ENCODE measurements at regions not wholly inside any gene's neighbourhood (a gene's known extent, or its start where the extent isn't known, plus 50 kb on each side); places are given as distances from the start of the nearest gene placed in this dataset.

DNA sequence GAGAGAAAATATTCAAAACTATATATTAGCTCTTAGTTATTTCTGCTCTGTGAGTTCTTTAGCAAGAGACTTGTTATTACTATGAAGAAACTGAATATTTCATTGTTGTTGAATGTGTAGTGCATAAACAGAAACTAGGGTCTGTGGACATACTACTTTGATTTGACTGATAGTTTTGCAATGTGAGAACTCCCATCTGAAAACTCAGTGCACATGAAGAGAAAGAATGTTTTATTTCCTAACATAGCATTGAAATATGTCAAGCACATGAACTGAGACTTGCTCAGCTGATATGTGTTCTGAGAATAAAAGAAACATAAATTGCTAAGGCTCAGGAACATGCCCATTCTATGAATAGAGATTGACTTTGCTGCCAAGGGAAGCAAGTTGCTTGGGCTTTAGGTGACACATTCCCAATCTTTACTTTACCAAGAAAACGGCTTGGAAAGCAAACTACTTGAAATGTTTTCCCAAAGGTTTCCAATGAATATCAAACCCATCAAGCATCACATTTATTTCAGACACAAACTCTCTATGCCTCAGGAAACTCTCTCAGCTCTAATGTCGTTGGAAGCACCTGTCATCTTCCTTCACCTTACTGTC, 290.4 kb downstream of the SLC16A7 start:
- TF ChIP-seq JUND (IDR thresholded peaks at IDR 0.05; ENCODE audit: low read depth): no peak
- in situ Hi-C loops (cut with HindIII; ENCODE audit: low pct_unique_long_range_greater_than_20kb, low sequenced_read_pairs): no loop called here
- DNase-seq (ENCODE audit: low read depth in 1 of 2, low spot score in 1 of 2): no peak

DNA sequence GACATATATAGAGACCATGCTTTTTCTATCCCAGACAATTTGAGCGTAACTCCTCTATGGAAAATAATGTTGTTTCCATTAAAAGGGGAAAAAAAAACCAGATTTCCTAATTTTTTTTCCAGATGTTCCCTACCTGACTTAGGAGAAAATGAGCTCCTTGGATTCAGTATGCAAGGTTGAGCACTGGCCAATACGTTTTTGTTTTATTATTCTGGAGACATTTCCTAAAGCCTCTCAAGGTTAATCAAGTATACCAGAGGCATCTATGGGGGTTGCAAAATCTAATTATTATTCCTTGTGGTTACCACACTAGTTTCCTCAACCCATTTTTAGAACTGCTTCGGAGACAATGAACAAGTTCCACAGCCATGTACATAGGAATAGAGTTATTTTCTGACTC, 291.3 kb downstream of the SLC16A7 start:
- in situ Hi-C loops (cut with HindIII; ENCODE audit: low pct_unique_long_range_greater_than_20kb, low sequenced_read_pairs): no loop called here
- no peak for TF ChIP-seq JUND (IDR thresholded peaks at IDR 0.05; ENCODE audit: low read depth)
- DNase-seq (ENCODE audit: low read depth in 1 of 2, low spot score in 1 of 2): no peak

DNA sequence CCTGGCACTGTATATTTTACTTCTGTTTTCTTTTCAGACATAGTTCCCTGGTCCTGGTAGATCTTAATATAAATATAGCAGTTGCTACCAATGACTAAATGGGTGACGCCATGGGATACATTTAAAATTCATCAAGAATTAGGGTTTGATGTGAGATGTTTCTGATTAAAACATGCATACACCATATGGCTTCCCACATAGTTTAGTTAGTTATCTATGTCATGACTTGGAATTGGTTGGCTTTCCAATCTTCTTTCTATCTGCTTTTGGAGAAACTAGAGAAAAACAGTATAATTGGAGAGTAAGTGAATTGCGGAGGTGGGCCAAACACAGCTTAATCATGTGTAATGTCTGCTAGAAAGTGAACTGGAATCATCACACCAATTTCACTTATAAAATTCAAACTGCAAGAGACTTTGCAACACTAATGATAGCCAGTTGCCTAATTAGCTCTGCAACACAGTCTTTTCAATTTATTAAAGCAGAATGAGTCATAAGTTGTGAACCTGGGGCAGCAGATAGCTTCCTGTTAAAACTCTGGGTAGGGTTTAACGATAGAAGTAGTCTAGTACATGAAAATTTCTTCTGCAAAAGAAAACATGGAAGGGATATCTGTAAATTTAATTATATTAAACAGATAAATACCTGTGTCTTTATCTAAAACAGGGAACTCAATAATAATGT, 295.2 kb downstream of the SLC16A7 start:
- in situ Hi-C loops (cut with HindIII; ENCODE audit: low pct_unique_long_range_greater_than_20kb, low sequenced_read_pairs): no loop called here
- TF ChIP-seq JUND (IDR thresholded peaks at IDR 0.05; ENCODE audit: low read depth): no peak
- DNase-seq (ENCODE audit: low read depth in 1 of 2, low spot score in 1 of 2): no peak

DNA sequence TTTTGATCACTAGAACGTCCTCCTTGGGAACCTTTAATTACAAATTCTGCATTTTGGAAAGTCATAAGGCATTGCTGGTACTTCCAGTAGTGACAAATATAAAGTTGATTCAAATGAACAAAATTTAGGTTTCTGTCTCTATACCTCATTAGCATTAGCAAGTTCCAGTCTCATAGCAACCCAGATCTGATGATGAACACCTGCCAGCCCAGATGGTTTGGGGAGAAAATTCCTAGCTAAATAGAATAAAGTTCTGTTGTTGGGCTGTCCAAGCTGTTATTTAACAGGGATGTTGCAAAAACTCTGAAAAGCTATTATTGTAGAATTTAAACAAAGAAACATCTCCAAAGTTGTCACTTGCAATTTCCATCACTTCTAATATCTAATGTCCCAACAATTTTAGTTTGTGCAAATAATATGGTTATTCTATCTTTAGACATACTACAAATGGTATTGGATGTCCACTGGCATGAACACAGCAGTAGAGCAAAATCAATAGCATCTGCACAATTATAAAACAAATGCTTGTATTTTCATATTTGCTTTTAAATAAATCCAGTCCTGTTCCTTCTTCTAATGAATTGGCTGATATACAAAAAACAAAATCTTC, 299.4 kb downstream of the SLC16A7 start:
- no peak for TF ChIP-seq JUND (IDR thresholded peaks at IDR 0.05; ENCODE audit: low read depth)
- in situ Hi-C loops (cut with HindIII; ENCODE audit: low pct_unique_long_range_greater_than_20kb, low sequenced_read_pairs): no loop called here
- DNase-seq (ENCODE audit: low read depth in 1 of 2, low spot score in 1 of 2): no peak

DNA sequence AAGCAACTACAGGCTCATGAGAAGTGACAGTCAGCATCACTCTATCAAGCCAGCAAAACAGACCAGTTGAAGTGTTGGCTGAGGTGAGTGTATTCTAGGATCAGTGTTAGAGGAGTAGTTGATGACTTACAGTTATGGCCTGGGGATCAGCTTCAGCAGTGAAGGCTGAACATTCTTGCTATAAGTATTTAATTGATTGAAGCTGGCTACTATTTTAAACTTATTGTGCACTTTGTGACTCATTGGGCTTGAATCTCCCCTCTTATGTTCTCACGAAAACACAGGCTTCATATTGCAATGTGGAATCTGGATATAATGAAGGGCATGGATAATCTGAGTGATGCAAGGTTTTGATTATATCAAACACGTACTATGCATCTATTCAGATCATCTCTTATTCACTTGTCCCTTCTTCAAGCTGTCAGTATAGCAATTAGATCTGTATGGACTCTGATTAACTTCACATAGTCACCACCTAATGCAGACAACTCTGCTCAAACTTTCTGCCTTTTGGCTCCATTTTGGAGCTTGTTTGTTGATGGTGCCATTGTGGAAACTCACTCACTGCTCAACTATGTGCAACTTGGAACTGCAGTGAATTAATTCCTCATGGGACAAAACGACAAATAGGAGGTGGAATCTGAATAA, 309.2 kb downstream of the SLC16A7 start:
- no peak for DNase-seq (ENCODE audit: low read depth in 1 of 2, low spot score in 1 of 2)
- no peak for TF ChIP-seq JUND (IDR thresholded peaks at IDR 0.05; ENCODE audit: low read depth)
- in situ Hi-C loops (cut with HindIII; ENCODE audit: low pct_unique_long_range_greater_than_20kb, low sequenced_read_pairs): no loop called here

DNA sequence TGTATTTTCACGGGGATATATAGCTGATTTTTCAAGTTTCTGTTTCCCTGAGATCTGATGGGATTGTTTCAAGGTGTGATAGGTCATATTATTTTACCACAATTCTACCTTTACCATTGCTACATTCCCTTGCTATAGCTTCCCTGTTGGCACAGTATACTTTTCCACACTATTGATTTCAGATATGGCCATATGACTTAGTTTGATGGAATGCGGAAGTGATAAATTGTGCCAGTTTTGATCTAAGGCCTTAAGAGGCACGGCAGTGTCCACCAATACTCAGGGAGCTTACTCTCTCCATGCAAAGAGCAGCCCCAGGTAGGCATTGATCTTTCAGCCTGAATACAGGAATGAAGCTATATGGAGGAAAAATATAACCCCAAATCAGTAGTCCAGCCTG, 315.7 kb downstream of the SLC16A7 start:
- no peak for TF ChIP-seq JUND (IDR thresholded peaks at IDR 0.05; ENCODE audit: low read depth)
- peak in 1 of 2 experiments; percentile 40 for DNase-seq (ENCODE audit: low read depth in 1 of 2, low spot score in 1 of 2)

DNA sequence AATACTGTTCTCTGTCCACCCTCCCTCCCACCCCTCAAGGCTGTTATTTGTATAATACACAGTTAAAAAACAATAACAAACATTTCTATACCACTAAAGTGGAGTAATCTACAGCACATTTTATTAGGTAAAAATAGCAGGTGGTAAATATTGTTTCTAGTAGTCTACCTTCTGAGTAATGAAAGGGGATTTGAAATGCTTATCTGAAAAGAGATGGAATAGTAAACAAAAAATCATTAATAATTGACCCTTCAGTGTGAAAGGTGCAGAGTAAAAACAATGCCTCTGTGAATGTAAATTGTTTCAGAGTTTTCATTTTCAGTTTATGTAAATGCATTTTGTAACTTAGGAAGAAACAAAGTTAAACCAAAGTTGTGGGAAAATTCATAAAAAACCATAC, 321.2 kb downstream of the SLC16A7 start:
- no peak for DNase-seq (ENCODE audit: low read depth in 1 of 2, low spot score in 1 of 2)
- in situ Hi-C loops (cut with HindIII; ENCODE audit: low pct_unique_long_range_greater_than_20kb, low sequenced_read_pairs): no loop called here
- no peak for TF ChIP-seq JUND (IDR thresholded peaks at IDR 0.05; ENCODE audit: low read depth)

More for the DNA sequence above, 315.7 kb downstream of the SLC16A7 start:
- in situ Hi-C loops (cut with HindIII; ENCODE audit: low pct_unique_long_range_greater_than_20kb, low sequenced_read_pairs): no loop called here

DNA sequence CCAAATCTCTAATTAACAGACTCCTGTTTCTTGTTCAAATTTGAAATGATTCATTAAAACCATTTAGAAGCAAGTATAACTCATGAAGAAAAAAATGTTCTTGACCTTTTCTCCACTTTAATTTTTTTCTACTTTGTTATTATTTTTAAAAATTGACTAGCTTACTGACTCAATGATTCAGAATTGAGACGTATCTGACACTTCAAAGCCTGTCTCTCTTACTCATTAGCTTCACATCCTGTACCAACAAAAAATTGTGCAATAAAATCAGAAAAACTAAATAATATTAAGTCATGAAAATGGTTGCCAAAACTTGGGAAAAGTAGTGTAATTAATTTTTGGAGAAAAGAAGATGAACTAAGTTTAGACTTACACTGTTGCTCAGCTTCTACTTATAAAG, 331.2 kb downstream of the SLC16A7 start:
- TF ChIP-seq JUND (IDR thresholded peaks at IDR 0.05; ENCODE audit: low read depth): no peak
- in situ Hi-C loops (cut with HindIII; ENCODE audit: low pct_unique_long_range_greater_than_20kb, low sequenced_read_pairs): no loop called here
- no peak for DNase-seq (ENCODE audit: low read depth in 1 of 2, low spot score in 1 of 2)

DNA sequence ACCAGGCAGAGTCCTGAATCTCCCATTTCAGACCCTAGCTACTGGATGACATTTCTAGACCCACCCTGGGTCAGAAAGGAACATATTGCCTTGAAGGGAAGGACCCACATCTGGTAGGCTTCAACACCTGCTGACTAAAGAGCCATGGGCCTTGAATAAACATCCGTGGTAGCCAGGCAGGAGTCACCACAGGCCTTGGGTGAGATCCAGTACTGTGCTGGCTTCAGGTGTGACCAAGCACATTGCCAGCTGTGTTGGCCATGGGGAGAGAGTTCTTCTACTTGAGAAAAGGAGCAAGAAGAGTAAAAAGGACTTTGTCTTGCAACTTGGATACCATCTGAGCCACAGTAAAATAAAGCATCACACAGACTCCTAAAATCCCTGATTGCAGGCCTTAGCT, 332.6 kb downstream of the SLC16A7 start:
- no peak for TF ChIP-seq JUND (IDR thresholded peaks at IDR 0.05; ENCODE audit: low read depth)
- in situ Hi-C loops (cut with HindIII; ENCODE audit: low pct_unique_long_range_greater_than_20kb, low sequenced_read_pairs): no loop called here
- no peak for DNase-seq (ENCODE audit: low read depth in 1 of 2, low spot score in 1 of 2)

DNA sequence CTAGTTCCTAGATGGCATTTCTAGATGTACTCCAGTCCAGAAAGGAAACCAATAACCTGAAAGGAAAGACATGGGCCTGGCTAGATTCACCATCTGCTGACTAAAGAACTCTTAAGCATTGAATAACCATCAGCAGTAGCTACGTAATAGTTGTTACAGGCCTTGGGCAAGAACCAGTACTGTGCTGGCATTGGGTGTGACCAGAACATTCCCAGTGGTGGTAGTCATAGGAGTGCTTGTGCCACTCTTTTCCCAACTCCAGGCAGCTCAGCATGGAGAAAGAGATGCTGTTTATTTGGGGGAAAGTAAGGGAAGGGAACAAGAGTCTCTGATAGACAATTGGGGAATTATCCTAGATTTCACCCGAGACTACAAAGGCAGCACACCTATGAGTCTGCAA, 333.3 kb downstream of the SLC16A7 start:
- no peak for TF ChIP-seq JUND (IDR thresholded peaks at IDR 0.05; ENCODE audit: low read depth)
- DNase-seq (ENCODE audit: low read depth in 1 of 2, low spot score in 1 of 2): no peak
- in situ Hi-C loops (cut with HindIII; ENCODE audit: low pct_unique_long_range_greater_than_20kb, low sequenced_read_pairs): no loop called here

DNA sequence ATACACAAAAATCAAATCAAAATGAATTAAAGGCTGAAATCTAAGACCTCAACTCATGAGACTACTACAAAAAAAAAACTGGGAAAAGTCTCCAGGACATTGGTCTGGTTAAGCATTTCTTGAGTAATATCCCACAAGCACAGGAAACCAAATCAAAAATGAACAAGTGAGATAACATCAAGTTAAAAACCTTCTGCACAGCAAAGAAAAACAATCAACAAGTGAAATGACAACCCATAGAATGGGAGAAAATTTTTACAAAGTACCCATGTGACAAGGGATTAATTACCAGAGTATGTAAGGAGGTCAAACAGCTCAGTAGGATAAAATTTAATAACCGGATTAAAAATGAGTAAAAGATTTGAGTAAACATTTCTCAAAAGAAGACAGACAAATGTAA, 338.7 kb downstream of the SLC16A7 start:
- no peak for TF ChIP-seq JUND (IDR thresholded peaks at IDR 0.05; ENCODE audit: low read depth)
- no peak for DNase-seq (ENCODE audit: low read depth in 1 of 2, low spot score in 1 of 2)
- in situ Hi-C loops (cut with HindIII; ENCODE audit: low pct_unique_long_range_greater_than_20kb, low sequenced_read_pairs): no loop called here

DNA sequence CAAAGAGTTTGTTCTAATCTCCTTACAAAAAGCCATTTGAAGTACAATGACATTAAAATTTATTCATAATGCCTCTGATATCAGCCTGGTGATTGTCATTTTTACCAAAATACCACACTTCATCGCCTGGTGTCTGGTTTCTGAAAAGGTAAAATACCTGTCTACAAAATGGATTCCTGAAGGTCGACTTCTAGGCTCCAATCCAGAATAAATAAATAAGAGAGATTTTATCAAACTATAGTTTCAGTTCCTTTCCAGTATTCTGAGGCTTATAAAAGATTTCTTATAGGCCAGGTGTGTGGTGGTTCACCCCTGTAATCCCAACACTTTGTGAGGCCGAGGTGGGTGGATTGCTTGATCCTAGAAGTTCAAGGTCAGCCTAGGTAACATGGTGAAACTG, 340.7 kb downstream of the SLC16A7 start:
- peak in 1 of 2 experiments; percentile 54 for DNase-seq (ENCODE audit: low read depth in 1 of 2, low spot score in 1 of 2)
- in situ Hi-C loops (cut with HindIII; ENCODE audit: low pct_unique_long_range_greater_than_20kb, low sequenced_read_pairs): no loop called here
- TF ChIP-seq JUND (IDR thresholded peaks at IDR 0.05; ENCODE audit: low read depth): no peak

DNA sequence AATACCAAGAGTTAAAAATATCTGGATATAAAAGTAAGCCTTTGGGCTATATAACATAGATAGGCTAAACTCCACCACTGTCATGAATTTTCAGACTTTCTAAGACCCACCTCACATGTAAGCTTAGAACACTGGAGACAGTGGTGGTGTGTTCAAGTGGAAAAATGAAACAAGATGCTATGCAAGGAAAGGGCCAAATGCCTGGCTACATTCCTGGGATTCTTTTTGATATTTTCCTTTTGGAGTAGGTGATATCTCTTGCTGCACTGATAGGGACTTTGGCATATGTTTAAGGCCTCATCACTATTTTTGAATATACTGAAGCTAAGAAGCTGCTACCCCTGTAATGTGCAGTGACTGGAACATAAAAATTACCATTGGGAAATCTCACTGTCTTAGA, 341.3 kb downstream of the SLC16A7 start:
- no peak for TF ChIP-seq JUND (IDR thresholded peaks at IDR 0.05; ENCODE audit: low read depth)
- in situ Hi-C loops (cut with HindIII; ENCODE audit: low pct_unique_long_range_greater_than_20kb, low sequenced_read_pairs): no loop called here
- no peak for DNase-seq (ENCODE audit: low read depth in 1 of 2, low spot score in 1 of 2)
